ENCODE measurements at regions not wholly inside any gene's neighbourhood (a gene's known extent, or its start where the extent isn't known, plus 50 kb on each side); places are given as distances from the start of the nearest gene placed in this dataset.

DNA sequence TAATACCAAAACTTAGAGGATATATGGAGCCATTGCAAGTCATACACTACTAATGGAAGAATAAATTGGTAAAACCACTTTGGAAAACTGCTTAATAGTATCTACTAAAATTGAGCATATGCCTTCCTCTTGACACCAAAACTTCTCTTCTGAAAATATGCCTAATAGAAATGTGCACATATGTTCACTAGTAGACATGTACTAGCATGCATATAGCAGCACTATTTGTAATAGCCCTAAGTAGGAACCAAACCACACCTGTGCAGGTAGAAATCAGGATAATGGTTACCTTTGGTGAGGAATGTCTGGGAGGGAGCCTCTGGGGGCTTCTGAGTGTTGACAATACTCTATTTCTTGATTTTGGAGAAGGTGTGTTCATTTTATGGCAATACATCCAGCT lies 424.8 kb upstream of the BTBD3 start:
- TF ChIP-seq, protein P1, sequence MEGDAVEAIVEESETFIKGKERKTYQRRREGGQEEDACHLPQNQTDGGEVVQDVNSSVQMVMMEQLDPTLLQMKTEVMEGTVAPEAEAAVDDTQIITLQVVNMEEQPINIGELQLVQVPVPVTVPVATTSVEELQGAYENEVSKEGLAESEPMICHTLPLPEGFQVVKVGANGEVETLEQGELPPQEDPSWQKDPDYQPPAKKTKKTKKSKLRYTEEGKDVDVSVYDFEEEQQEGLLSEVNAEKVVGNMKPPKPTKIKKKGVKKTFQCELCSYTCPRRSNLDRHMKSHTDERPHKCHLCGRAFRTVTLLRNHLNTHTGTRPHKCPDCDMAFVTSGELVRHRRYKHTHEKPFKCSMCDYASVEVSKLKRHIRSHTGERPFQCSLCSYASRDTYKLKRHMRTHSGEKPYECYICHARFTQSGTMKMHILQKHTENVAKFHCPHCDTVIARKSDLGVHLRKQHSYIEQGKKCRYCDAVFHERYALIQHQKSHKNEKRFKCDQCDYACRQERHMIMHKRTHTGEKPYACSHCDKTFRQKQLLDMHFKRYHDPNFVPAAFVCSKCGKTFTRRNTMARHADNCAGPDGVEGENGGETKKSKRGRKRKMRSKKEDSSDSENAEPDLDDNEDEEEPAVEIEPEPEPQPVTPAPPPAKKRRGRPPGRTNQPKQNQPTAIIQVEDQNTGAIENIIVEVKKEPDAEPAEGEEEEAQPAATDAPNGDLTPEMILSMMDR (IDR thresholded peaks at IDR 0.05), result no peak
- no peak for DNase-seq (ENCODE audit: low spot score)
- H3K9me3 Mint-ChIP-seq (ENCODE audit: low read depth), result no peaks in the 10 kb centered on the region
- no peaks in the 10 kb centered on the region for H3K27me3 Mint-ChIP-seq (ENCODE audit: low read depth)
- H3K27ac Mint-ChIP-seq (ENCODE audit: unreplicated experiment), result no peak overlapping the region
- H3K4me3 Mint-ChIP-seq (ENCODE audit: unreplicated experiment), result no peak overlapping the region
- H3K36me3 Mint-ChIP-seq (ENCODE audit: low read depth), result no peaks in the 10 kb centered on the region
- peaks cover 13% of the 10 kb centered on the region for H3K4me1 Mint-ChIP-seq (ENCODE audit: low read depth)

DNA sequence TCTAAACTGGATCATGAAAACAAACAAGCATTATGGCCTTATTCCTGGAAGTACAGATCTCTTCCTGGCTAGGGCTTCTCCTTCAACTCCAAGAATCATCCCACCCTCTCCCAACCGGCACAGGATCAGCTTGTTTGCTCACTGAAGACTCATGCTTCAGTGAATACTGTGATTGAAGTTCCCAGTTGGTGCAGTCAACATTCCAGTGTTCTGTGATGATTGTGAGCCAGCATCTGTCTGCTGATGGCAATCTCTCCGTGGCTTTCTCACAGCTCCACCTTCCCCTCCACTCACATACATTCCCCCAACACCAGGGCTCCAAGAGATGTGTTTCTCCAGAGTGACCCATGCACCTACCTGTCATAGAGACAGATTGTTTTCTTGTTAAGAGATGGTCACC lies 421.3 kb upstream of the BTBD3 start:
- Mint-ChIP-seq H3K27ac (ENCODE audit: unreplicated experiment) (no peak overlapping the region), H3K9me3 (ENCODE audit: low read depth) (no peaks in the 10 kb centered on the region), H3K36me3 (ENCODE audit: low read depth) (no peaks in the 10 kb centered on the region), H3K4me1 (ENCODE audit: low read depth) (peaks cover 8% of the 10 kb centered on the region), H3K4me3 (ENCODE audit: unreplicated experiment) (no peak overlapping the region), H3K27me3 (ENCODE audit: low read depth) (no peaks in the 10 kb centered on the region)
- TF ChIP-seq, protein P1 (IDR thresholded peaks at IDR 0.05), result no peak
- DNase-seq (ENCODE audit: low spot score), result no peak

DNA sequence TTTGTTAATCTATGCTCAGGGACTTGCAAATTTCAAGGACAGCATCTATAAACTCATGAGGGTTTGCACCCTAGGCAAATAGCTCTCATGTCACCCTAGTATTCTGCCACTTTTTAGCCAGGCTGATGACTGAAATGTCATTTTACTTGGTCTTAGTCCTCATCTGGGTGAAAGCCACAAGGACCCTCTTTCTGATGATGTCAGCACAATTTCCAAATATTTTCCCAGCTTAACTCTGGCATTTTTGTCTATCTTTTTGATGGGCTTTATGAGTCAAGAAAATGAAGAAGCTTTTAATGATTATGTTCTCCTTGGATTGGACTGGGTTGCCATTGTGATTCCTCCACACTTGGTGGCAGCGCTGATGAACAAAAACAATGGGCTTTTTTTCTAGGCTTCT lies 420.1 kb upstream of the BTBD3 start:
- Mint-ChIP-seq H3K36me3 (ENCODE audit: low read depth) (no peaks in the 10 kb centered on the region), H3K4me3 (ENCODE audit: unreplicated experiment) (no peak overlapping the region), H3K4me1 (ENCODE audit: low read depth) (peaks cover 8% of the 10 kb centered on the region), H3K27me3 (ENCODE audit: low read depth) (no peaks in the 10 kb centered on the region), H3K27ac (ENCODE audit: unreplicated experiment) (no peak overlapping the region), H3K9me3 (ENCODE audit: low read depth) (no peaks in the 10 kb centered on the region)
- no peak for DNase-seq (ENCODE audit: low spot score)
- TF ChIP-seq, protein P1 (IDR thresholded peaks at IDR 0.05), result no peak

DNA sequence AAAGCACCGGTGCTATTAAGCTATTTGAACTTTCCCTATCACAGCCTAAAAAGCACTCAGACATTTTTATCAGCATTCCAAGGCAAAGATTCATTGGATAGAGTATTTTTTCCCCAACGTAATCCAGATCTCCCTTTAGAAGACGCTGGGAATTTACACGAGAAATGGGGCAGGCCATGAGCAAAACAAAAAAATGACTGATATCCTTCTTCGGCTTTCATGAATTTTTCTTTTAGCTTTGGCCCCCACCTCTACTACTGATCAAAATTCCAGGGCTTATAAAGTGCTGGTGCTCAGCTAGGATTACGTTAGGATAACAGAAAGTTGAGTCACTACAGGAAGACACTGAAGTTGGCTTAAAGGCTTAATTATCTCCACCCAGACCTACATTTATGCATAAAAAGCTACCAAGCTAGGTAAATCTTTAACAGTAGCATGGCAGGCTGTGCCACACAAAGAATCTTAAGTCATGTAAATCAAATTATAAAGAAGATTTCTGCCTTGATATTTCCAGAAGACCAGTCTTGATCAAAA lies 418.5 kb upstream of the BTBD3 start:
- H3K9me3 Mint-ChIP-seq (ENCODE audit: low read depth), result no peaks in the 10 kb centered on the region
- no peak overlapping the region for H3K27ac Mint-ChIP-seq (ENCODE audit: unreplicated experiment)
- DNase-seq (ENCODE audit: low spot score), result no peak
- H3K4me3 Mint-ChIP-seq (ENCODE audit: unreplicated experiment), result no peak overlapping the region
- TF ChIP-seq, protein P1 (IDR thresholded peaks at IDR 0.05), result no peak
- no peaks in the 10 kb centered on the region for H3K36me3 Mint-ChIP-seq (ENCODE audit: low read depth)
- H3K4me1 Mint-ChIP-seq (ENCODE audit: low read depth), result peaks cover 8% of the 10 kb centered on the region
- H3K27me3 Mint-ChIP-seq (ENCODE audit: low read depth), result no peaks in the 10 kb centered on the region

DNA sequence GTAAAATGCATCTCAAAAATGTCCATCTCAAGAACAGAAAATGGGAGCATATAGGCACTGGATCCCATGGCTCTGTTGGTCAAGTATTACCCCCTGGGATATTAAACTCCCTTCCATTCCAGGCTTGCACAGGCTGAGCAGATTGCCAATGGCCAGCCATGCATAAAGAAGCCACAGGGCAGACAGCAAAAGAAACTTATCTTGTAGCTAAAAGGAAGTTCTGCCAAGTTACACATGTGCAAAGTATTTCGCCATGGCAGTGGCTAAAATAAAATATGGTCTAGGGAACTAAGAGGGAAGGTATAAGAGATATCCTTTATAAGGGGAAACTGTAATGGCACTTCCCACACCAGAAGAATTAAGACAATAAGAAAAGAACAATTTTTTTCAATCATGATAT lies 415.6 kb upstream of the BTBD3 start:
- TF ChIP-seq, protein P1 (IDR thresholded peaks at IDR 0.05), result no peak
- no peak for DNase-seq (ENCODE audit: low spot score)
- H3K27ac Mint-ChIP-seq (ENCODE audit: unreplicated experiment), result no peak overlapping the region
- H3K36me3 Mint-ChIP-seq (ENCODE audit: low read depth), result peaks cover 1% of the 10 kb centered on the region
- H3K4me3 Mint-ChIP-seq (ENCODE audit: unreplicated experiment), result no peak overlapping the region
- peaks cover 8% of the 10 kb centered on the region for H3K4me1 Mint-ChIP-seq (ENCODE audit: low read depth)
- peaks cover 3% of the 10 kb centered on the region for H3K9me3 Mint-ChIP-seq (ENCODE audit: low read depth)
- H3K27me3 Mint-ChIP-seq (ENCODE audit: low read depth), result no peaks in the 10 kb centered on the region
